Lower leg skin (tissue), 4 donors: ENCODE measurements at regions not wholly inside any gene's neighbourhood (a gene's known extent, or its start where the extent isn't known, plus 50 kb on each side); places are given as distances from the start of the nearest gene placed in this dataset.

Source experiments
- DNase-seq, 2 donors: peaks; one replicate each; pipeline ENCODE4 v3.0.0-alpha.2; 2019; ENCODE audit warnings: low spot score in 2 of 2
- H3K4me3 ChIP-seq: fragments of 200-600 bp; sonication (generic); 2 replicates; pipeline ENCODE4 v1.5.1; 2017; ENCODE audit warnings: mild to moderate bottlenecking, low read depth; ENCODE audit not compliant: poor library complexity, severe bottlenecking
- CTCF ChIP-seq, 3 donors: fragments of 450-650 bp; IDR thresholded peaks; one replicate each; pipeline ENCODE4 v1.5.1; 2016; ENCODE audit warnings: antibody characterized with exemption in 3 of 3, mild to moderate bottlenecking in 3 of 3, moderate library complexity in 2 of 3
- POLR2A ChIP-seq, 2 donors: fragments of 450-650 bp; IDR thresholded peaks; one replicate each; pipeline ENCODE4 v1.6.1; 2016 to 2017; ENCODE audit warnings: antibody characterized with exemption in 2 of 2, mild to moderate bottlenecking in 1 of 2, moderate library complexity in 1 of 2
- WGBS, 2 donors: methylation state at CpG; one replicate each; pipeline ENCODE4 v1.1.5; 2018; 5-methylcytosine and 5-hydroxymethylcytosine counted together
- intact Hi-C: fragments of 100-400 bp; cut with DNase I; formaldehyde crosslinking; loops from one replicate; pipeline ENCODE4 v1.15.0; 2023; ENCODE audit warnings: low total_unique reads

GRCh38 chr7:131903315-131903714 is 346.9 kb upstream of the PODXL start:
- WGBS, 2 donors, result 89 to 98% methylated on average over 1 of the region's 1 CpG
- H3K4me3 ChIP-seq, result no peak overlapping the region
- TF ChIP-seq CTCF (IDR thresholded peaks at IDR 0.05), result no peak
- no peak for TF ChIP-seq POLR2A (IDR thresholded peaks at IDR 0.05)
- intact Hi-C loops, result no loop called here
- no peak for DNase-seq

- H3K4me3 ChIP-seq, result no peak overlapping the region
- no peak for DNase-seq
- 33 to 46% methylated on average over 1 of the region's 1 CpG for WGBS, 2 donors
- TF ChIP-seq POLR2A (IDR thresholded peaks at IDR 0.05), result no peak
- no peak for TF ChIP-seq CTCF (IDR thresholded peaks at IDR 0.05)
- intact Hi-C loops, result no loop called here
Observed at GRCh38 chr7:131900785-131901287, 344.4 kb upstream of the PODXL start.

- intact Hi-C loops, result loop anchor here (5.0 kb wide), 1 partner anchor 157 kb away; no protein-coding TSS in a partner anchor
- H3K4me3 ChIP-seq, result no peak overlapping the region
- 76 to 82% methylated on average over 4 of the region's 4 CpGs for WGBS, 2 donors
- no peak for DNase-seq
- TF ChIP-seq POLR2A (IDR thresholded peaks at IDR 0.05) (no peak), CTCF (IDR thresholded peaks at IDR 0.05) (no peak)
Observed at GRCh38 chr7:131899271-131900030, 343.0 kb upstream of the PODXL start.

- 27 to 28% methylated on average over 3 of the region's 3 CpGs for WGBS, 2 donors
- intact Hi-C loops, result loop anchor here (5.0 kb wide), 1 partner anchor 156 kb away; no protein-coding TSS in a partner anchor
- H3K4me3 ChIP-seq, result no peak overlapping the region
- DNase-seq, result no peak
- TF ChIP-seq POLR2A (IDR thresholded peaks at IDR 0.05) (no peak), CTCF (IDR thresholded peaks at IDR 0.05) (no peak)
Observed at GRCh38 chr7:131898418-131898817, 342.0 kb upstream of the PODXL start.

GRCh38 chr7:131897790-131898165 is 341.4 kb upstream of the PODXL start:
- DNase-seq, result no peak
- no peak overlapping the region for H3K4me3 ChIP-seq
- WGBS, 2 donors, result 71 to 76% methylated on average over 2 of the region's 2 CpGs
- TF ChIP-seq CTCF (IDR thresholded peaks at IDR 0.05), result no peak
- TF ChIP-seq POLR2A (IDR thresholded peaks at IDR 0.05), result no peak
- intact Hi-C loops, result loop anchor here (5.0 kb wide), 1 partner anchor 155 kb away; no protein-coding TSS in a partner anchor
